ENCODE measurements at regions not wholly inside any gene's neighbourhood (a gene's known extent, or its start where the extent isn't known, plus 50 kb on each side); places are given as distances from the start of the nearest gene placed in this dataset.

GRCh38 chr2:163259489-163259888 is 420.9 kb upstream of the KCNH7 start:
- no peak for DNase-seq

- no peak for DNase-seq
These were observed 416.5 kb upstream of the KCNH7 start for GRCh38 chr2:163255086-163255485.

GRCh38 chr2:163253621-163254285 is 415.2 kb upstream of the KCNH7 start:
- DNase-seq: no peak

- no peak for DNase-seq
These were observed 413.6 kb upstream of the KCNH7 start for GRCh38 chr2:163252199-163252598.

DNA sequence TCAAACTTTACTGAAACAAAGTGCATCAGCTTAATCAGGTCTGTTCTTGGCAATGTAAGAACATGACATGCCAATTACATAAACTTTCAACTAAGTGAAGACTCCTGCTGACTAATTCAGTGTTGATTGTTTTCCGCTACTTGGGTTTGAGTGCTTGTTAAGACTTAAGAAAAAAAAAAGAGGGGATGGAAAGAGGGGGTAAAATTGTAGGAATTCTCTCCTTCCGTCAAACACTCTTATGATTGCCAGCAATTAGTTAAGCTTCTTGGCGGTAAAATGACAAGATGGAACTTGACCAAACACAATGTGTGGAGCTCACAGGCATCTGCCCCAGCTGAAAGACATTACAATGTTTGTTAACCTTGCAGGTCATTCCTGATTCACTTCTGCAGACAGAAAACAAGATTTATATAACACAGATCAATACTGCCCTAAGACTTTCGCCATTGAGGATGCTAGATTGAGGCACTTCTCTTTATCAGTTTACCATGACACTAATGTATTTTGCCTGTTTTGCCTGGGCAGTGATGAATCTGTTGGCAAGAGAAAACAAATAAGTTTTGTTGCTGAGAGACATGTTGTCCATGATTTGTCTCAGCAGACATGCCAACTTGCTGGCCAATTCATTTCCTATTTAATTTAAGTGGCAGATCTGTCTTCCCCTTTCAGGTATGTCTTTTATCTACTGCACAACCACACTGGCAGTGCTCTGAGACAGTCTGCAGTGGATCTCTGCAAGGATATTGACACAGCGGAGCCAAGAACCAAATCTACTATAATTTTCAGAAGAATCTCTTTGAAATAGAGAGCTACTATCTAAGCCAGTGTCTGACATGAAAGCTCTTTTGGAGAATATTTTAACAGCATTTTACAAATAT is 410.0 kb upstream of the KCNH7 start:
- no peak for DNase-seq

DNA sequence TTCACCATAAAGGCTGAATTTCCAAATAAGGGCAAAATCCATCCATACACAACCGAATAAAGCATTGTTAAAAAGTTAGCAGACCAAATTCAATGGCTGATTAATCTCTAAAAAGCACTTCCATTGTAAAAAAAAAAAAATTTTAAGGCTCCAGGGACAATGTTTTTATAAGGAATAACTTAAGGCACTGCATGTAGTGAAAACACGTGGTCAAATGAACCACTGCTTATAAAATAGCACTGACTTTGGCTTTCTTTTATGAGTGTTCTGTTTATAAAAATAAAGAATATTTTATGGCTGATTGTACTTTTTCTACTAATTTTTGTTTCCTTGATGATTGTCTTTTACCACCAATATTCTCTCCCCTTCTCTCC is 409.3 kb upstream of the KCNH7 start:
- no peak for DNase-seq

DNA sequence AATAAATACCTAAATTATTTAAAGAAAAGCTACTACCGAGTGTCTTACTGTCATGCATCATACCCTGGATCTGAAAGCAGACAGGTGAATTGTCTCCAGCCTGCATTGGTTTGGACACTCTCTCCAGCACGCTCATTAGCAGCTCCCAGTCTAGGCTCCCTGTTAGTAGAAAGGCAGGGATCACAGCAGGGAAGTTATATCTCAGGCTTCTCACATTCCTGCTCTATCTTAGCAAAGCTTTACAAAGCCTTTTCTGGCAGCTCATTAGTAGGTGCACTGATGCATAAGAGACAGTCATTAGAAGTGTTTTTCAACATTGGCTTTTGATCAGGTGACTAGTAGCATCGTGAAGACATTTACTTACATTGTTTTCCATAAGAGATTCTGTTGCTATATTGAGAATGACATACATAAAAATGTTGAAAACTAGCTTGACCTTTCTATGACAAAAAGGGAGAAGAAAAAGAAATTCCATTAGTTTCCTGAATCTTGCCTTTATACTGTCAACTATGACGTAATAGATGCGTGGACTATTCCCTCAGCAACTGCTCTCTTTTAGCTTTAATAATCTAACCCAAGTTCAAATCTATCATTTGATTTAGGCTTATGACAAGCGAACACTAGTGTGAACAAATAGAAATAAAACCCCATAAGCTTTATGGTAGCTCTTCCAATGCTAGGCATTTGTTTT is 408.7 kb upstream of the KCNH7 start:
- no peak for DNase-seq

GRCh38 chr2:163246135-163246534 is 407.6 kb upstream of the KCNH7 start:
- DNase-seq: no peak

GRCh38 chr2:163236553-163236952 is 398.0 kb upstream of the KCNH7 start:
- DNase-seq: no peak

GRCh38 chr2:163231666-163232065 is 393.1 kb upstream of the KCNH7 start:
- DNase-seq: no peak

- DNase-seq: no peak
These were observed 375.1 kb upstream of the KCNH7 start for GRCh38 chr2:163213661-163214081.

DNA sequence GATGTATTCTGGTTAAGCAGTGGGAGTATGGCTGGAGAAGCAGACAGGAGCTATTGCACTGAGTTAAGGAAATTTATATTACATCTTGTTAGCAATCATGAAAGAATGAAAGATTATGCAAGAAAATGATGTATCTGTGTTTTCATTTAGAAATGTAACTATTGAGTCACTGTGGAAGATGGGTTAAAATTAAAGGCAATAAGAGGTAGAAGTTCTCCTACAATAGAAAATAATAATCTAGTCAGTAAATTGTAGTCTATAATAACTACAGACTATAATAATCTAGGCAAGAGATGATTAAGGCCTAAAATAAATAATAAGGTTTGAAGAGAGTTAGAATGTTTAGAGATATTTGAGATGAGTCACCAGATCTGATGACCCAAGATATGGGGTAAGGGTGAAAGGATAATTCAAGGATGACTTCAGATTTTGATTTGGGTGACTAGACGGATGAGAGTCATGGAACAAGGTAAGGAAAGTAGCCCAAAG is 371.9 kb upstream of the KCNH7 start:
- no peak for DNase-seq

GRCh38 chr2:163207693-163208370 is 369.3 kb upstream of the KCNH7 start:
- no peak for DNase-seq

GRCh38 chr2:163205589-163206254 is 367.2 kb upstream of the KCNH7 start:
- no peak for DNase-seq

DNA sequence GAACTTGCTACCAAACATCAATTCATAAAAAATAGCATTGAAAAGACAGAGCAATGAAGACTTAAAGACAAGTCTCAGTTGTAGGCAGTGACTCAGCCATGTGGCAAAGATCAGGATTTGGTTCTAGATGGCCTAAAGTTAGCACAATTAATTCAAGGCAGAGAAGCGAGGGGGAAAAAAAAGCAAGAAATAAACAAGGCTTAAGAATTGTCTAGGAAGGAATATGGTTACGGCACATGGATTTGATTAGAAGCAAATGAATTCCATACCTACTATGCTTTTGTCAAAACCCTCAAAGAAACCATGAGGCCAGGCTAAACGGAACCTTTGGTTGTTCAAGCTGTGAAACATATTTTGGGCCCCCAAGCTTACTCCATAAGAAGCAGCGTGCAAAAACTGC is 362.2 kb upstream of the KCNH7 start:
- no peak for DNase-seq

DNA sequence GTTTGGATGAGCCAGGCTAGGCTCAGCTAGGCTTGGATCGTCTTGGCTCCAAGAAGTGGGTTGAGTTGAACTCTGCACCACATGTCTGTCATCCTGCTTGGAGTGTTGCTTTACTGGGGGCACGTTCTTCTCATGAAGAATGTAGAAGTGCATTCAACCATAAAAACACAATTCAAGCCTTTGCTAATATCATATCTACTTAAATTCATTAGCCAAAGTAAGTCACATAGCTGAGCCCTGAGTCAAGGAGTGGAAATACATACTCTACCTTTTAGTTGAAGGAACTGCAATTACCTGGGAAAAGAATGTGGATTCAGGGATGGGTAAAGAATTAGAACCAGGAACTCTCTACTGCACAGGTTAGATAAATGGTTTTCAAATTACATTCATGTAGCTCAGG is 360.4 kb upstream of the KCNH7 start:
- no peak for DNase-seq

DNA sequence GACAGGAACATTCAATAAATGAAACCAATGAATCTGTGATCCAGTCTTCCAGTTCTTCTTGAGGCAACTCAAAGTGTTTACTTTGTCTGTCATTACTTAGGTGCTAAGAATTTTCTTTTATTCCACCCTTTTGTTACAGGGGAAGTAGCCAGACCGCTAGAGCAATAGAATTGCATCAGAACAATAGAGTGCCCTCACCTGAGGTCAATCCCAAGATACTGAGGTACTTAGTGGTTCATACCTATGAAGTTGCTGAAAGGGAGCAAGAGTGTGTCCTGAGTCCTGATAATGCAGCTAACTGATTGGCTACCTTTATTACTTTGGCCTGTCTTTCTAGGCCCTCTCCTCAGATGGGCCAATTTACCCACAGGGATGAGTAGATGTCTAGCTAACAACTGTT is 359.4 kb upstream of the KCNH7 start:
- DNase-seq: no peak

DNA sequence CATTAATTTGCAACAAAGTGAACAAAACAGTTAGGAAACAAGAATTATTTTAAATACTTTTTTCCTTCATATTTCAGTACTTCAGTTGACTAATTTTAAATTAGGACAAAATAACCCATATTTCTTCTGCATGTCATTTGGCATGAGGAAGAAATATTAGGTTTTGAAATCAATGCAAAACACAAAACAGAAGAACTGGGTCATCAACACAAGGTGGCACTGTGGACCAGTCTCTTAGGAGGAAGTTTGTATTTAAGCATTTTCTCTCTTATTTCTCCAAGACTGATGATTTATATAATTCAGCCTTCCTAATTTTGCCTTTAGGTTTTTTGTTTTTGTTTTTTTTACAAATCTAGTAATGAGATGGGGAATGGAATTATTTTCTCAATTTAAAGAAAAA is 352.8 kb upstream of the KCNH7 start:
- DNase-seq: peak; percentile 43 to 57

GRCh38 chr2:163187995-163188655 is 349.6 kb upstream of the KCNH7 start:
- no peak for DNase-seq

- DNase-seq: no peak
These were observed 348.6 kb upstream of the KCNH7 start for GRCh38 chr2:163187119-163187518.

GRCh38 chr2:163185160-163185559 is 346.6 kb upstream of the KCNH7 start:
- DNase-seq: no peak
